DMS153 (cell line): ENCODE measurements at regions not wholly inside any gene's neighbourhood (a gene's known extent, or its start where the extent isn't known, plus 50 kb on each side); places are given as distances from the start of the nearest gene placed in this dataset.
"Not testable (repeated sequence)": the region's sequence is repeated elsewhere in the genome, so short reads cannot be mapped to it uniquely, and the experiment has no call there.

Experiments used
- DNase-seq: peaks from one replicate; lab custom pipeline; 2025; lab: John Stamatoyannopoulos, UW

DNA sequence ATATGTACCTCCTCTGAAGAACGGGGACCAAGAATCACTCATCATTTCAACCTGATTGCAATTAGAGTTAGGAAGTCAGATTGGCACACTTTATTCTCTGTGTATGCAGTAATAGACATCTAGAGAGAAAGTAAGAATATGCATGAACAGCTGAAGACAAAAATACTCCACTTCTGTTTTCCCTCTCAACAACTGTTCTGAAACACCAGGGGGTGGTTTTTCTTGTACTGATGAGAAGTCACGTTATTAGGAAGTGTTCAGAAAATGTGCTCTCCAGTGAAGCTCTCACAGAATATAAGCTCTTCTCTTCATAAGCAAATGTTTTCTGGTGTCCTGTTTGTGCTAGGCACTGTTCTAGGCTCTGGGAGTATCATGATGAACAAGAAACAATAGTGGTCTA lies 531.7 kb upstream of the C9orf72 start:
- no peak for DNase-seq

DNA sequence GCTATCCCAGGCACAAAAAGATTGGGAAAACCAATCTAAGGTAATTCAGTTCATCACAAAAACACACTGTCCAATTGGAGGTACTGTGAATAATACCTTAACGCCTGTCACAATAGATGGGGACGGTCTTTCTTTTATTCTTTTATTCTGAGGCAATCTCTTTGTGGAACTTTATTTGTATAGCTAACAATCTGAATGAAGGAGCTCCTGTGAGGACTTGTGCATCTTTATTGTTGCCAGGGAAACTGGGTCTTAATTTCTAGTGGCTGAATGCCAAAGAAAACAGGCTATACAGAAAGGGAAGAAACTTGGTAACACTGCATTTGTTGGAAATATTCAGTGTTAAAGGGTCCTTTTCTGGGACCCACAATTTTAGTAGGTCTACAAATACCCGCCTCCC lies 546.9 kb upstream of the C9orf72 start:
- peak; percentile 42 for DNase-seq

GRCh38 chr9:28120626-28121025 lies 547.3 kb upstream of the C9orf72 start:
- peak; percentile 15 for DNase-seq

DNA sequence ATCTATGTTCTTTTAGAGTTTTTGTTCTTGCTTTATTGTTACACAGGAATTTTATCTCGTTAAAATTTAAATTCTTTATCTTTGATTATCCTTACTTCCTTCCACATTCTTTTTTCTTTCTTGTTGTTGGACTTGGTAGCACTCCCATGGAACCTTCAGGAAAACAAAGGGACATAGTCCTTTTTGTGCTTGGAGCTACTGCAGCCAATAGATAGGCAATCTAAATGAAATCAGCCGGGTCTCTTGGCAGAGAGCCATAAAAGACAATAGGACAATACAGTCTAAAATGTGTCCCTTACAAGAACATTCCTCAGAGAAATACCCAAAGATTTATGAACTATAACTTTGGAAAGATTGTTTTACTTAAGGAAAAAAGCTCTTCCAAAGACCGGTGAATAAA lies 548.1 kb upstream of the C9orf72 start:
- DNase-seq: no peak

DNA sequence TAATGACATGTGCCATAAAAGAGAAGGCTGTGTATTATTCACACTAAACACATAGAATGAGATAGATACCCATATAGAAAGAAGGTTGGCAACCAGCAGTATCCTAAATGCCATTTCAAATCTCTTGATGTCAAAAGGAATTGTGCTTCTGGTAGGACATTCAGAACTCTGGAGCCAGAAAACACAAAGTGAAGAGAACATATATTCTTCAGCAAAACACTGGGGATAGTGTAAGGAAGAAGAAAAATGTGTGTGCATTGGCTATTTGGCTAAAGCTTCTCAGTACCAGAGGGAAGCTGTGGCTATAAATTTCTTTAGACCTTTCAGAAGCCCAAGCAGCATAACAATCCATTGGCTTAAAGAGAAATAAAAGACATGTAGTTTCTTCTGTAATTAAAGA lies 551.6 kb upstream of the C9orf72 start:
- no peak for DNase-seq

DNA sequence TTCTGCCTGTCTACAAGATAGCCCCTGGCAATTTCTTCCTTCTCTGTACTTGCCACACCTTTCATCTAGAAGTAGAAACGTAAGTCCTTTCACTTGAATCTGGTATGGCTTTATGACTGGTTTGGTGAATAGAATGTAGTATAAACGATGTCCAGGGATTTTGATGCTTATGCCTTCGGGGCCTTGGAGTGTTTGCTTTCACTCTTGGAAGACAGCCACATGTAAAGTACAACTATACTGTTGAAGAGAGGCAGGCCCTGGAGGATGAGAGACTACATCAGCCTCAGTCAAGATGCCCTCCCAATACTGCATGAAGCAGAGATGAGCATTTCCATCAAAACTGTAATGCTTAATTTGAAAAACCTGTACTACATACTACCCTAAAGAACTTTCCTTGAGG lies 553.8 kb upstream of the C9orf72 start:
- peak; percentile 31 for DNase-seq

GRCh38 chr9:28134446-28134976 lies 561.2 kb upstream of the C9orf72 start:
- no peak for DNase-seq

GRCh38 chr9:28135549-28135948 lies 562.3 kb upstream of the C9orf72 start:
- DNase-seq: peak; percentile 47

- DNase-seq: no peak
Measured at GRCh38 chr9:28136113-28136512, 562.8 kb upstream of the C9orf72 start.

GRCh38 chr9:28147430-28147829 lies 574.1 kb upstream of the C9orf72 start:
- not testable (repeated sequence) for DNase-seq

- DNase-seq: not testable (repeated sequence)
Measured at GRCh38 chr9:28147923-28148597, 574.8 kb upstream of the C9orf72 start.

- not testable (repeated sequence) for DNase-seq
Measured at GRCh38 chr9:28149361-28150050, 576.2 kb upstream of the C9orf72 start.

DNA sequence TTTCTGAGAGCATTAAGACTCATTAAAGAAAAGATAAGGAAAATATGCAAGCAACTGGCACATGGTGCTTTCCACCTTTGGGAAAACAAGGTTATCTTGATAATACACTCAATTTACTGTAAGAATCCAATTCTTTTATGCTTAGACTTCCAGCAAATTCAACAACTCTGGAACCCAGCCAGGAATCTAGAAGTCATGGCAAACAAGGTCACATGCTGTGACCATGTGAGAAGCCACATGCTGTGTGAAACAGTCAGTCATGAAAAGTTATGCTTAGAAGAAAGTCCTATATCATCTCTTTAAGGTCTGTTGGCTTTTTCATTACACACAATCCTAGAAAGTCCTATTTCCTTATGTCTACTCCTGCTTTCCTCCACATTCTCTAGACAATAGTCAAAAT lies 581.8 kb upstream of the C9orf72 start:
- DNase-seq: peak; percentile 13

GRCh38 chr9:28155671-28156070 lies 582.4 kb upstream of the C9orf72 start:
- DNase-seq: no peak

GRCh38 chr9:28158451-28158850 lies 585.2 kb upstream of the C9orf72 start:
- no peak for DNase-seq

GRCh38 chr9:28163619-28164018 lies 590.3 kb upstream of the C9orf72 start:
- no peak for DNase-seq

GRCh38 chr9:28166179-28166578 lies 592.9 kb upstream of the C9orf72 start:
- DNase-seq: no peak

DNA sequence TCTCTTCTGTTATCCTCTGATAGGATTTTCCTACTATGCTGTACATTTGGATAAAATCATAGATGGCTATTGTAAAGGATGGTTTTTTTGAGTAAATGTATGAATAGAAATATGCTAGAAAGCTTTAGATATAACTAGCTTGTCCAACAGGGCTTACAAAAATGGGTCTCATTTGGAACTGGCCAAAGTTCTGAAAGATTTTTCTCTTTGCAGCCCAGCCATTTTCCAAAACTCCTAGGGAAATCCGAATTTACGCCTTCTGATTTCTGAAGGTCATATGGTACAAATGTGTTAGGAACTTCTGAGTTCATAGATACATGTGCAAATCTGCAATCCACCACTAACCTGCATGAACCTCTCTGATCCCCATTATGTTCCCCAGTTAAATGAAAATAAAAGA lies 603.9 kb upstream of the C9orf72 start:
- DNase-seq: no peak

GRCh38 chr9:28177925-28178324 lies 604.6 kb upstream of the C9orf72 start:
- no peak for DNase-seq

- DNase-seq: no peak
Measured at GRCh38 chr9:28179893-28180292, 606.6 kb upstream of the C9orf72 start.

- no peak for DNase-seq
Measured at GRCh38 chr9:28190981-28191380, 617.7 kb upstream of the C9orf72 start.

- no peak for DNase-seq
Measured at GRCh38 chr9:28197653-28198052, 624.4 kb upstream of the C9orf72 start.

DNA sequence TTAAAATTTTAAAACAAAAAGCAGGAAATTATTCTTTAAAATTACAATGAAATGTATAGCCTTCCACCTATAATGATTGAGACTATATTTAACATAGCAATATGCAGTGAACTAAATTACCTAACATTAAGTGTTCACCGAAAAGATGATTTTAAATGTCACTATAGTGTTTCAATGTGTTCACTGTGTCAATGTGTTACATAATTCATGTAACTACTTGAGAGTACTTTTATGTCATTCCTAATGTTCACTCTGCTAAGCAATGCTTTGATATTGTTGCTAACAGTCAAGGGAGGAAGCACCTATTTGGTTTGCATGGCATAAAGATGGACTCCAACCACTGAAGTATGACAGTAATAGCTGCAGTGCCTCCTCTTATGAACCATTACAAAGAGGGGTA lies 629.8 kb upstream of the C9orf72 start:
- DNase-seq: no peak

- DNase-seq: no peak
Measured at GRCh38 chr9:28206280-28206679, 633.0 kb upstream of the C9orf72 start.
